ENCODE measurements at regions not wholly inside any gene's neighbourhood (a gene's known extent, or its start where the extent isn't known, plus 50 kb on each side); places are given as distances from the start of the nearest gene placed in this dataset.

GRCh38 chr17:34099859-34100515 is 155.1 kb upstream of the CCL2 start:
- no peak overlapping the region for H3K4me2 ChIP-seq (ENCODE audit: low read depth, low read length)
- no peak overlapping the region for H3K4me3 ChIP-seq (replicated peaks in 1 of 3; ENCODE audit: insufficient read depth in 1 of 3, low read depth in 2 of 3, low read length in 3 of 3)
- no peaks in the 10 kb centered on the region for H3K27me3 ChIP-seq (ENCODE audit: control insufficient read depth in 1 of 2, insufficient read depth in 2 of 2, low read length in 2 of 2)
- no peaks in the 10 kb centered on the region for H3K4me1 ChIP-seq (ENCODE audit: insufficient read depth, low read length)
- no peaks in the 10 kb centered on the region for H3K36me3 ChIP-seq (replicated peaks in 1 of 2; ENCODE audit: control insufficient read depth in 1 of 2, insufficient read depth in 2 of 2, low read length in 2 of 2)
- ChIA-PET POLR2A (no interaction called here), CTCF (ENCODE audit: low intra/inter-chr PET ratio, low total read pairs) (no interaction called here)
- H4K20me1 ChIP-seq (ENCODE audit: insufficient read depth, low read length), result no peaks in the 10 kb centered on the region
- BruUV-seq (replicated peaks), result no TSS peak
- no peaks in the 10 kb centered on the region for H3K79me2 ChIP-seq (ENCODE audit: insufficient read depth, low read length)
- no peak for ATAC-seq
- WGBS (ENCODE audit: low lambda C conversion rate), result 8% methylated on average over 8 of the region's 8 CpGs
- no peak overlapping the region for H3K9ac ChIP-seq (ENCODE audit: insufficient read depth, low read depth, low read length)
- H3K27ac ChIP-seq (ENCODE audit: extremely low read length, insufficient read depth, low read length), result no peak overlapping the region
- TF ChIP-seq MTERF4 (CRISPR knock-in tag; IDR thresholded peaks at IDR 0.05) (no peak), CBX1 (IDR thresholded peaks at IDR 0.05; ENCODE audit: low read depth) (no peak), ARID4A (CRISPR knock-in tag; IDR thresholded peaks at IDR 0.05; ENCODE audit: borderline replicate concordance) (no peak), HOMEZ (CRISPR knock-in tag; IDR thresholded peaks at IDR 0.05; ENCODE audit: low read depth) (no peak), FOXJ3 (CRISPR knock-in tag; IDR thresholded peaks at IDR 0.05; ENCODE audit: borderline replicate concordance) (no peak), ZNF275 (CRISPR knock-in tag; IDR thresholded peaks at IDR 0.05; ENCODE audit: borderline replicate concordance) (no peak), CCAR2 (optimal IDR thresholded peaks at IDR 0.05; ENCODE audit: low read depth, low read length) (no peak), ZNF678 (CRISPR knock-in tag; IDR thresholded peaks at IDR 0.05) (no peak)
- no peak for FAIRE-seq
- peaks cover 15% of the 10 kb centered on the region; the same call in 1 of the 2 replicates for H3K9me3 ChIP-seq (ENCODE audit: low read length)
- no peak for DNase-seq (ENCODE audit: low spot score)
- no peak overlapping the region for H2AFZ ChIP-seq (ENCODE audit: low read length)
- intact Hi-C loops (cut with micrococcal nuclease; ENCODE audit: unreplicated experiment), result no loop called here
- in situ Hi-C loops (cut with HindIII; ENCODE audit: extremely low pct_ligation_motif_present, low pct_unique_long_range_greater_than_20kb), result no loop called here

Measured in HepG2 (cell line).